Neural cell (in vitro differentiated cells): ENCODE measurements at regions not wholly inside any gene's neighbourhood (a gene's known extent, or its start where the extent isn't known, plus 50 kb on each side); places are given as distances from the start of the nearest gene placed in this dataset.

ENCODE experiments used
- H2AFZ ChIP-seq: fragments of 200-600, 300-800 bp; sonication (generic), shearing (Covaris generic); 2 replicates; pipeline ENCODE4 v1.6.0; 2014; ENCODE audit warnings: low read depth, mild to moderate bottlenecking, antibody characterized with exemption, low read length, moderate library complexity
- H3F3A ChIP-seq: fragments of 200-600 bp; shearing (Covaris generic); 2 replicates; pipeline ENCODE4 v1.6.1; 2016; ENCODE audit warnings: mild to moderate bottlenecking, moderate library complexity, mixed read lengths, antibody characterized with exemption, low read length; ENCODE audit not compliant: insufficient read depth, poor library complexity, severe bottlenecking
- H3K27ac ChIP-seq: fragments of 200-600, 300-800 bp; sonication (generic), shearing (Covaris generic); 2 replicates; pipeline ENCODE4 v1.5.1; 2014; ENCODE audit warnings: mild to moderate bottlenecking, low read length, moderate library complexity
- H3K27me3 ChIP-seq: fragments of 300-800, 200-600 bp; sonication (generic), shearing (Covaris generic); 2 replicates; pipeline ENCODE4 v1.6.0; 2014; ENCODE audit warnings: mild to moderate bottlenecking, low read depth, low read length, moderate library complexity; ENCODE audit not compliant: insufficient read depth
- H3K36me3 ChIP-seq: fragments of 300-800, 200-600 bp; sonication (generic), shearing (Covaris generic); 2 replicates; pipeline ENCODE4 v1.5.1; 2014; ENCODE audit warnings: mild to moderate bottlenecking, antibody characterized with exemption, low read length, moderate library complexity; ENCODE audit not compliant: insufficient read depth
- H3K4me2 ChIP-seq: fragments of 300-800, 200-600 bp; sonication (generic), shearing (Covaris generic); 2 replicates; pipeline ENCODE4 v1.6.0; 2014; ENCODE audit warnings: mild to moderate bottlenecking, low read length
- H3K4me3 ChIP-seq: fragments of 300-800, 200-600 bp; sonication (generic), shearing (Covaris generic); 2 replicates; pipeline ENCODE4 v1.5.1; 2014; ENCODE audit warnings: mild to moderate bottlenecking, low read length, moderate library complexity
- H3K79me2 ChIP-seq: fragments of 200-600 bp; shearing (Covaris generic); replicated peaks from 2 replicates; pipeline ENCODE4 v1.6.0; 2014; ENCODE audit warnings: mild to moderate bottlenecking, low read length, moderate library complexity; ENCODE audit not compliant: insufficient read depth
- H3K9ac ChIP-seq: fragments of 300-800, 200-600 bp; sonication (generic), shearing (Covaris generic); 2 replicates; pipeline ENCODE4 v1.6.1; 2016; ENCODE audit warnings: mild to moderate bottlenecking, low read length, mixed read lengths
- H3K9me2 ChIP-seq: fragments of 200-600 bp; shearing (Covaris generic); 2 replicates; pipeline ENCODE4 v1.6.1; 2016; ENCODE audit warnings: mild to moderate bottlenecking, low read length, mixed read lengths; ENCODE audit not compliant: insufficient read depth
- H3K9me3 ChIP-seq: fragments of 200-600, 300-800 bp; sonication (generic), shearing (Covaris generic); 2 replicates; pipeline ENCODE4 v1.6.1; 2016; ENCODE audit warnings: mild to moderate bottlenecking, mixed run types, low read length, moderate library complexity, mixed read lengths
- H4K20me1 ChIP-seq: fragments of 200-600 bp; shearing (Covaris generic); 2 replicates; pipeline ENCODE4 v1.6.1; 2016; ENCODE audit warnings: mild to moderate bottlenecking, mixed run types; ENCODE audit not compliant: insufficient read depth
- EP300 ChIP-seq: fragments of 450-650 bp; conservative IDR thresholded peaks from 2 replicates; pipeline ENCODE4 v1.6.1; 2014; ENCODE audit warnings: antibody characterized with exemption, mild to moderate bottlenecking, moderate library complexity; ENCODE audit not compliant: poor library complexity, severe bottlenecking
- EZH2 ChIP-seq: fragments of 200-600, 300-800 bp; shearing (Covaris generic), sonication (generic); IDR thresholded peaks from 2 replicates; pipeline ENCODE4 v1.6.1; 2014; ENCODE audit warnings: antibody characterized with exemption, low read length, borderline replicate concordance, mild to moderate bottlenecking; ENCODE audit not compliant: insufficient read depth, poor library complexity, severe bottlenecking
- MXI1 ChIP-seq: fragments of 450-650 bp; conservative IDR thresholded peaks from 2 replicates; pipeline ENCODE4 v1.6.1; 2014; ENCODE audit warnings: antibody characterized with exemption, mild to moderate bottlenecking; ENCODE audit not compliant: poor library complexity, severe bottlenecking
- POLR2AphosphoS5 ChIP-seq: IDR thresholded peaks from 2 replicates; pipeline ENCODE4 v1.6.1; 2012
- RAD21 ChIP-seq: fragments of 450-650 bp; conservative IDR thresholded peaks from 2 replicates; pipeline ENCODE4 v1.6.1; 2014; ENCODE audit warnings: antibody characterized with exemption, mild to moderate bottlenecking, moderate library complexity
- SMC3 ChIP-seq: fragments of 450-650 bp; conservative IDR thresholded peaks from 2 replicates; pipeline ENCODE4 v1.6.1; 2014; ENCODE audit warnings: antibody characterized with exemption, mild to moderate bottlenecking, moderate library complexity; ENCODE audit not compliant: poor library complexity
- TAF1 ChIP-seq: IDR thresholded peaks from 2 replicates; pipeline ENCODE4 v1.6.1; 2012; ENCODE audit warnings: low read depth
- TF ChIP-seq, protein P1 (sequence below): IDR thresholded peaks from 2 replicates; pipeline ENCODE4 v1.6.1; 2012; ENCODE audit warnings: borderline replicate concordance
- TF ChIP-seq, protein P2 (sequence below): fragments of 450-650 bp; IDR thresholded peaks from 2 replicates; pipeline ENCODE4 v1.5.1; 2014; ENCODE audit warnings: antibody characterized with exemption, mild to moderate bottlenecking, moderate library complexity; ENCODE audit not compliant: poor library complexity, severe bottlenecking

DNA sequence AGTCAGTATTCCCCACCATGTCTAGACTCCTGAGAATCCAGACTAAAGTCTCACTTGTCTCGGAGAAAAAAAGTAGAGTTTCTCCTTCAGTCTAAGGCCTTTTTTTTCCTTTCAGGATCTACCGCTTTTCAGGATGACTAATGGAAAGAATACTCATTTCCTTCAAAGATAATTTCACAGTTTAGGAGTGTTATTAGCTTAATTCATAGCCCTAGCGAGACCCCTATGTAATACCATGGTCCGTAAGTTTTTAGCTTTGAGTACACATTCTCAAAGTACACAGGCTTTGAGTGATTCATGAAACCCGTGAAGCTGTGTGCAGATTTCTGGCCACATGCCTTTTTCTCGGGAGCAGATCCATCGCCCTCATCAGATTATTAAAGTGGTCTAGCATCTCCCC is 133.1 kb downstream of the SOX4 start:
- H4K20me1 ChIP-seq, result no peaks in the 10 kb centered on the region
- peaks cover 36% of the 10 kb centered on the region for H3K79me2 ChIP-seq
- H3K4me3 ChIP-seq, result no peak overlapping the region
- no peak overlapping the region for H3K9ac ChIP-seq
- H3K27me3 ChIP-seq, result no peaks in the 10 kb centered on the region
- no peaks in the 10 kb centered on the region for H3F3A ChIP-seq
- H3K27ac ChIP-seq, result no peak overlapping the region
- H3K36me3 ChIP-seq, result no peaks in the 10 kb centered on the region
- H3K4me2 ChIP-seq, result no peak overlapping the region
- no peaks in the 10 kb centered on the region for H3K9me3 ChIP-seq
- no peak for TF ChIP-seq TAF1
- TF ChIP-seq RAD21, result no peak
- TF ChIP-seq, protein P1, sequence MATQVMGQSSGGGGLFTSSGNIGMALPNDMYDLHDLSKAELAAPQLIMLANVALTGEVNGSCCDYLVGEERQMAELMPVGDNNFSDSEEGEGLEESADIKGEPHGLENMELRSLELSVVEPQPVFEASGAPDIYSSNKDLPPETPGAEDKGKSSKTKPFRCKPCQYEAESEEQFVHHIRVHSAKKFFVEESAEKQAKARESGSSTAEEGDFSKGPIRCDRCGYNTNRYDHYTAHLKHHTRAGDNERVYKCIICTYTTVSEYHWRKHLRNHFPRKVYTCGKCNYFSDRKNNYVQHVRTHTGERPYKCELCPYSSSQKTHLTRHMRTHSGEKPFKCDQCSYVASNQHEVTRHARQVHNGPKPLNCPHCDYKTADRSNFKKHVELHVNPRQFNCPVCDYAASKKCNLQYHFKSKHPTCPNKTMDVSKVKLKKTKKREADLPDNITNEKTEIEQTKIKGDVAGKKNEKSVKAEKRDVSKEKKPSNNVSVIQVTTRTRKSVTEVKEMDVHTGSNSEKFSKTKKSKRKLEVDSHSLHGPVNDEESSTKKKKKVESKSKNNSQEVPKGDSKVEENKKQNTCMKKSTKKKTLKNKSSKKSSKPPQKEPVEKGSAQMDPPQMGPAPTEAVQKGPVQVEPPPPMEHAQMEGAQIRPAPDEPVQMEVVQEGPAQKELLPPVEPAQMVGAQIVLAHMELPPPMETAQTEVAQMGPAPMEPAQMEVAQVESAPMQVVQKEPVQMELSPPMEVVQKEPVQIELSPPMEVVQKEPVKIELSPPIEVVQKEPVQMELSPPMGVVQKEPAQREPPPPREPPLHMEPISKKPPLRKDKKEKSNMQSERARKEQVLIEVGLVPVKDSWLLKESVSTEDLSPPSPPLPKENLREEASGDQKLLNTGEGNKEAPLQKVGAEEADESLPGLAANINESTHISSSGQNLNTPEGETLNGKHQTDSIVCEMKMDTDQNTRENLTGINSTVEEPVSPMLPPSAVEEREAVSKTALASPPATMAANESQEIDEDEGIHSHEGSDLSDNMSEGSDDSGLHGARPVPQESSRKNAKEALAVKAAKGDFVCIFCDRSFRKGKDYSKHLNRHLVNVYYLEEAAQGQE, result no peak
- TF ChIP-seq, protein P2, sequence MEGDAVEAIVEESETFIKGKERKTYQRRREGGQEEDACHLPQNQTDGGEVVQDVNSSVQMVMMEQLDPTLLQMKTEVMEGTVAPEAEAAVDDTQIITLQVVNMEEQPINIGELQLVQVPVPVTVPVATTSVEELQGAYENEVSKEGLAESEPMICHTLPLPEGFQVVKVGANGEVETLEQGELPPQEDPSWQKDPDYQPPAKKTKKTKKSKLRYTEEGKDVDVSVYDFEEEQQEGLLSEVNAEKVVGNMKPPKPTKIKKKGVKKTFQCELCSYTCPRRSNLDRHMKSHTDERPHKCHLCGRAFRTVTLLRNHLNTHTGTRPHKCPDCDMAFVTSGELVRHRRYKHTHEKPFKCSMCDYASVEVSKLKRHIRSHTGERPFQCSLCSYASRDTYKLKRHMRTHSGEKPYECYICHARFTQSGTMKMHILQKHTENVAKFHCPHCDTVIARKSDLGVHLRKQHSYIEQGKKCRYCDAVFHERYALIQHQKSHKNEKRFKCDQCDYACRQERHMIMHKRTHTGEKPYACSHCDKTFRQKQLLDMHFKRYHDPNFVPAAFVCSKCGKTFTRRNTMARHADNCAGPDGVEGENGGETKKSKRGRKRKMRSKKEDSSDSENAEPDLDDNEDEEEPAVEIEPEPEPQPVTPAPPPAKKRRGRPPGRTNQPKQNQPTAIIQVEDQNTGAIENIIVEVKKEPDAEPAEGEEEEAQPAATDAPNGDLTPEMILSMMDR, result no peak
- no peak for TF ChIP-seq POLR2AphosphoS5
- TF ChIP-seq MXI1, result no peak
- no peak for TF ChIP-seq EP300
- no peak for TF ChIP-seq SMC3
- TF ChIP-seq EZH2, result no peak
- no peaks in the 10 kb centered on the region for H3K9me2 ChIP-seq
- H2AFZ ChIP-seq, result no peak overlapping the region

- TF ChIP-seq SMC3, result no peak
- TF ChIP-seq POLR2AphosphoS5, result no peak
- TF ChIP-seq TAF1, result no peak
- TF ChIP-seq, protein P1, result no peak
- TF ChIP-seq, protein P2, result no peak
- no peak for TF ChIP-seq EP300
- TF ChIP-seq EZH2, result no peak
- TF ChIP-seq RAD21, result no peak
- no peak for TF ChIP-seq MXI1
- Histone ChIP-seq H3K36me3 (no peaks in the 10 kb centered on the region), H3K9me2 (no peaks in the 10 kb centered on the region), H3F3A (no peaks in the 10 kb centered on the region), H3K79me2 (peaks cover 43% of the 10 kb centered on the region), H2AFZ (no peak overlapping the region), H3K4me3 (no peak overlapping the region), H3K27me3 (no peaks in the 10 kb centered on the region), H3K9me3 (no peaks in the 10 kb centered on the region), H4K20me1 (no peaks in the 10 kb centered on the region), H3K27ac (no peak overlapping the region), H3K9ac (no peak overlapping the region), H3K4me2 (no peak overlapping the region)
Observed at GRCh38 chr6:21728141-21728540, 134.6 kb downstream of the SOX4 start.
